ENCODE measurements at regions not wholly inside any gene's neighbourhood (a gene's known extent, or its start where the extent isn't known, plus 50 kb on each side); places are given as distances from the start of the nearest gene placed in this dataset.

DNA sequence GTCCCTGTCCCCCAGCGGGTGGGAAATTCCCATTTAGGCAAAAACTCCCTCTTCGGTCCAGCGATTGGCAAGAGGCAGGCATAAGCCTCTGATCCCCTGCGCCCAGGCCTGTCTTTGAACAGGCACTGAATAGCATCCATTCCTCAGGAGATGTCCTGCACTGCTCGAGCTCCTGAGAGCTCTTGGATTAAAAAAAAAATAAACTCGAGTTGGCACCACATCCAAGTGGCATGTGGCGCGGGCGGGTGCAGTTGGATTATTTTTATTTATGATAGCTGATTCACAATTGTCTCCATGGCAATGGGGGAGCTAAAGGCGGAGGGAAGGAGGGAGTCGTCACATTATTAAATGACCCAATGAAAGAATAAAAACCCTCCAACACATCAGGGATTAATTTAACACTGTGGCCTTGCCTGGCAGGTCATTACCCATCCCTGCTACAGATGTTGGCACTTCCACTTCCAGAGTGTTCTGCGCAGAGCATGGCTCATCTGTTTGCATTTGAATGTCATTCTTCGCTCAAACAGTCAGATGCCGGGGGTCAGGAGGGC, 207.2 kb downstream of the AACS start:
- ChIA-PET POLR2A (no interaction called here), CTCF (no interaction called here)
- no peaks in the 10 kb centered on the region for H3K27me3 ChIP-seq (ENCODE audit: control insufficient read depth in 2 of 2, insufficient read depth in 2 of 2, low read length in 2 of 2)
- H2AFZ ChIP-seq (ENCODE audit: low read depth, low read length): no peak overlapping the region
- no peaks in the 10 kb centered on the region for H4K20me1 ChIP-seq (replicated peaks; ENCODE audit: control insufficient read depth, extremely low read depth, insufficient read depth, low read length)
- H3K9ac ChIP-seq (replicated peaks; ENCODE audit: extremely low read depth, insufficient read depth, low read length): no peak overlapping the region
- H3K36me3 ChIP-seq (ENCODE audit: control insufficient read depth in 2 of 2, extremely low read depth in 1 of 2, insufficient read depth in 2 of 2, low read length in 2 of 2): no peaks in the 10 kb centered on the region
- no peak overlapping the region for H3K4me2 ChIP-seq (ENCODE audit: insufficient read depth, low read length)
- intact Hi-C loops (cut with micrococcal nuclease): no loop called here
- H3K9me3 ChIP-seq (replicated peaks; ENCODE audit: control insufficient read depth, insufficient read depth, low read length): no peaks in the 10 kb centered on the region
- DNase-seq (ENCODE audit: low read depth, low spot score) (no peak), FAIRE-seq (no peak)
- H3K27ac ChIP-seq (ENCODE audit: insufficient read depth, low read depth, low read length): no peak overlapping the region
- no TSS peak for BruUV-seq (replicated peaks)
- no peaks in the 10 kb centered on the region for H3K9me1 ChIP-seq (replicated peaks; ENCODE audit: control insufficient read depth, extremely low read depth, insufficient read depth, low read length)
- no peak overlapping the region for H3K4me3 ChIP-seq (replicated peaks in 1 of 3; ENCODE audit: insufficient read depth in 1 of 3, low read depth in 1 of 3, low read length in 3 of 3)
- no peak for TF ChIP-seq JUN (IDR thresholded peaks at IDR 0.05; ENCODE audit: borderline replicate concordance, insufficient read depth, insufficient read length, low read depth)
- no peak for TF ChIP-seq GATA2 (IDR thresholded peaks at IDR 0.05; ENCODE audit: insufficient read depth, insufficient read length, low read depth, low read length)
- no peak for TF ChIP-seq MAX (IDR thresholded peaks at IDR 0.05; ENCODE audit: insufficient read depth, insufficient read length)
- TF ChIP-seq POLR2A (IDR thresholded peaks at IDR 0.05; ENCODE audit: low read depth, low read length): no peak
- TF ChIP-seq EZH2 (IDR thresholded peaks at IDR 0.05; ENCODE audit: borderline replicate concordance, low read depth, low read length, severe bottlenecking): no peak
- TF ChIP-seq, protein P1, sequence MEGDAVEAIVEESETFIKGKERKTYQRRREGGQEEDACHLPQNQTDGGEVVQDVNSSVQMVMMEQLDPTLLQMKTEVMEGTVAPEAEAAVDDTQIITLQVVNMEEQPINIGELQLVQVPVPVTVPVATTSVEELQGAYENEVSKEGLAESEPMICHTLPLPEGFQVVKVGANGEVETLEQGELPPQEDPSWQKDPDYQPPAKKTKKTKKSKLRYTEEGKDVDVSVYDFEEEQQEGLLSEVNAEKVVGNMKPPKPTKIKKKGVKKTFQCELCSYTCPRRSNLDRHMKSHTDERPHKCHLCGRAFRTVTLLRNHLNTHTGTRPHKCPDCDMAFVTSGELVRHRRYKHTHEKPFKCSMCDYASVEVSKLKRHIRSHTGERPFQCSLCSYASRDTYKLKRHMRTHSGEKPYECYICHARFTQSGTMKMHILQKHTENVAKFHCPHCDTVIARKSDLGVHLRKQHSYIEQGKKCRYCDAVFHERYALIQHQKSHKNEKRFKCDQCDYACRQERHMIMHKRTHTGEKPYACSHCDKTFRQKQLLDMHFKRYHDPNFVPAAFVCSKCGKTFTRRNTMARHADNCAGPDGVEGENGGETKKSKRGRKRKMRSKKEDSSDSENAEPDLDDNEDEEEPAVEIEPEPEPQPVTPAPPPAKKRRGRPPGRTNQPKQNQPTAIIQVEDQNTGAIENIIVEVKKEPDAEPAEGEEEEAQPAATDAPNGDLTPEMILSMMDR (IDR thresholded peaks at IDR 0.05; ENCODE audit: extremely low read depth in 1 of 2, insufficient read depth in 1 of 2, low read depth in 1 of 2, low read length in 2 of 2): no peak
- TF ChIP-seq FOS (IDR thresholded peaks at IDR 0.05; ENCODE audit: borderline replicate concordance, insufficient read depth, low read length): no peak
- H3K4me1 ChIP-seq (ENCODE audit: control insufficient read depth, extremely low read depth, insufficient read depth, low read length): no peaks in the 10 kb centered on the region
- no peaks in the 10 kb centered on the region for H3K79me2 ChIP-seq (ENCODE audit: control insufficient read depth, insufficient read depth, low read length)
- dilution Hi-C loops (cut with MboI; ENCODE audit: extremely low pct_ligation_motif_present, low sequenced_read_pairs): no loop called here

All from endothelial cell of umbilical vein (primary cell).